K562 (cell line): ENCODE measurements at regions not wholly inside any gene's neighbourhood (a gene's known extent, or its start where the extent isn't known, plus 50 kb on each side); places are given as distances from the start of the nearest gene placed in this dataset.

ENCODE experiments used
- ATAC-seq: fragments of 200-7000 bp; cut with Tn5 transposase; 3 replicates; pipeline ENCODE4 v1.9.1; 2020; ENCODE audit warnings: moderate library complexity
- BruUV-seq: library from RNA; stranded (reverse); fragments of 400-500 nt; replicated peaks from 2 replicates; lab custom pipeline; 2021; lab: Mats Ljungman, UMichigan
- CTCF ChIA-PET: fragments of 300-600 bp; formaldehyde crosslinking; extraction: SDS; loops from one replicate; lab custom pipeline; 2021; ENCODE audit warnings: low intra/inter-chr PET ratio; lab: Yijun Ruan, JAX
- POLR2A ChIA-PET: fragments of 300-600, 350-650 bp; sonication (Branson Sonifier 250); formaldehyde crosslinking; extraction: SDS; loops from one replicate; lab custom pipeline; 2021; ENCODE audit warnings: antibody characterized with exemption, inconsistent platforms; lab: Yijun Ruan, JAX
- DNase-seq, 4 experiments: peaks; one replicate each; pipeline versions ENCODE4 v3.0.0 to v3.0.0-alpha.2; 2011 to 2018; ENCODE audit warnings: low spot score in 3 of 4, mixed read lengths in 3 of 4; ENCODE audit errors: extremely low read depth in 1 of 4
- FAIRE-seq: peaks from 2 replicates; lab custom pipeline; 2011; peaks lifted over from hg19 to GRCh38; lab: Jason Lieb, UNC
- H2AFZ ChIP-seq: 2 replicates; pipeline ENCODE4 v1.6.0; 2011; ENCODE audit warnings: low read depth, low read length, control low read depth, inconsistent platforms
- H3K27ac ChIP-seq: fragments of 200-600 bp; 3 replicates; pipeline ENCODE4 v1.8.0; 2011; ENCODE audit warnings: low read depth, mild to moderate bottlenecking, control low read depth, inconsistent platforms, low read length, moderate library complexity, mixed read lengths; ENCODE audit errors: extremely low read depth
- H3K27me3 ChIP-seq, 2 experiments: fragments of 300-600 bp in 1 of 2; 2 replicates in 1 of 2; 3 replicates in 1 of 2; pipeline versions ENCODE4 v1.6.0 to v1.8.0; 2011; ENCODE audit warnings: inconsistent platforms in 2 of 2, low read length in 2 of 2, mild to moderate bottlenecking in 1 of 2, mixed read lengths in 1 of 2, moderate library complexity in 1 of 2; ENCODE audit not compliant: control insufficient read depth in 2 of 2, insufficient read depth in 2 of 2
- H3K36me3 ChIP-seq: fragments of 300-600 bp; 3 replicates; pipeline ENCODE4 v1.8.0; 2011; ENCODE audit warnings: mild to moderate bottlenecking, low read length, inconsistent platforms; ENCODE audit not compliant: control insufficient read depth, insufficient read depth
- H3K4me1 ChIP-seq, 2 experiments: fragments of 200-600 bp in 1 of 2; replicated peaks in 1 of 2; 2 replicates in 1 of 2; 3 replicates in 1 of 2; pipeline versions ENCODE4 v1.5.1 to v1.8.0; 2011; ENCODE audit warnings: inconsistent platforms in 2 of 2, low read length in 2 of 2, mild to moderate bottlenecking in 1 of 2, mixed read lengths in 1 of 2, moderate library complexity in 1 of 2; ENCODE audit not compliant: control insufficient read depth in 2 of 2, insufficient read depth in 2 of 2
- H3K4me2 ChIP-seq: 2 replicates; pipeline ENCODE4 v1.6.1; 2011; ENCODE audit warnings: low read length, control low read depth, inconsistent platforms, mixed read lengths; ENCODE audit not compliant: insufficient read depth
- H3K4me3 ChIP-seq: fragments of 200-600 bp; sonication (generic), shearing (Covaris generic); 2 replicates; pipeline ENCODE4 v1.5.1; 2016; ENCODE audit warnings: control low read depth, inconsistent platforms
- H3K79me2 ChIP-seq: fragments of 200-600 bp; 3 replicates; pipeline ENCODE4 v1.8.0; 2011; ENCODE audit warnings: low read length, inconsistent platforms; ENCODE audit not compliant: control insufficient read depth, insufficient read depth
- H3K9ac ChIP-seq, 2 experiments: 2 replicates each; pipeline versions ENCODE4 v1.6.0 to v1.6.1; 2011; ENCODE audit warnings: low read depth in 2 of 2, low read length in 2 of 2, control low read depth in 1 of 2, inconsistent platforms in 1 of 2, mild to moderate bottlenecking in 1 of 2, mixed read lengths in 1 of 2; ENCODE audit not compliant: insufficient read depth in 1 of 2
- H3K9me1 ChIP-seq: one replicate; pipeline ENCODE4 v1.6.0; 2011; ENCODE audit warnings: inconsistent platforms, mild to moderate bottlenecking, low read length, moderate library complexity; ENCODE audit not compliant: control insufficient read depth, insufficient read depth
- H3K9me3 ChIP-seq: replicated peaks from 2 replicates; pipeline ENCODE4 v1.5.1; 2011; ENCODE audit warnings: low read depth, low read length, inconsistent platforms; ENCODE audit not compliant: control insufficient read depth, insufficient read depth
- H4K20me1 ChIP-seq: replicated peaks from 2 replicates; pipeline ENCODE4 v1.6.1; 2011; ENCODE audit warnings: low read length, inconsistent platforms, mixed read lengths; ENCODE audit not compliant: control insufficient read depth, insufficient read depth
- CC2D1A ChIP-seq: fragments of 450-650 bp; IDR thresholded peaks from 2 replicates; pipeline ENCODE4 v1.6.1; 2017; ENCODE audit warnings: mild to moderate bottlenecking
- CGGBP1 ChIP-seq: fragments of 250-450 bp; sonication (Bioruptor Pico); IDR thresholded peaks from 2 replicates; pipeline ENCODE4 v1.9.0; 2021; ENCODE audit warnings: mild to moderate bottlenecking
- HDAC2 ChIP-seq: fragments of 450-650 bp; IDR thresholded peaks from 2 replicates; pipeline ENCODE4 v1.6.1; 2016; ENCODE audit warnings: mild to moderate bottlenecking
- KAT2B ChIP-seq: IDR thresholded peaks from one replicate; pipeline ENCODE4 v1.6.1; 2012; ENCODE audit warnings: low read depth, mild to moderate bottlenecking, control low read depth, inconsistent platforms, low read length, moderate library complexity
- NFATC3 ChIP-seq: fragments of 450-650 bp; IDR thresholded peaks from 2 replicates; pipeline ENCODE4 v1.6.1; 2017; ENCODE audit warnings: mild to moderate bottlenecking
- NFYB ChIP-seq: IDR thresholded peaks from 2 replicates; pipeline ENCODE4 v1.6.1; 2011; ENCODE audit warnings: mild to moderate bottlenecking, moderate library complexity; ENCODE audit not compliant: insufficient read length; ENCODE audit errors: extremely low read depth
- POLR2A ChIP-seq: fragments of 450-650 bp; conservative IDR thresholded peaks from 2 replicates; pipeline ENCODE4 v1.6.1; 2016
- POLR2B ChIP-seq: fragments of 450-650 bp; IDR thresholded peaks from 2 replicates; pipeline ENCODE4 v1.6.1; 2018; ENCODE audit warnings: low read depth; ENCODE audit not compliant: partially characterized antibody
- REST ChIP-seq, 2 experiments: fragments of 450-650 bp; formaldehyde crosslinking in 1 of 2; IDR thresholded peaks; 2 replicates each; pipeline versions ENCODE4 v1.4.0 to v1.6.1; 2014 to 2020; ENCODE audit warnings: mild to moderate bottlenecking in 2 of 2, borderline replicate concordance in 1 of 2, low read depth in 1 of 2
- SMARCE1 ChIP-seq: fragments of 450-650 bp; IDR thresholded peaks from 2 replicates; pipeline ENCODE4 v1.7.1; 2016; ENCODE audit warnings: mild to moderate bottlenecking
- TCF15 ChIP-seq: fragments of 250-450 bp; sonication (Bioruptor Pico); IDR thresholded peaks from 2 replicates; pipeline ENCODE4 v1.8.0; 2022; ENCODE audit warnings: moderate library complexity, mild to moderate bottlenecking, inconsistent platforms
- TGIF2 ChIP-seq: sonication (generic); formaldehyde crosslinking; IDR thresholded peaks from 2 replicates; pipeline ENCODE4 v1.8.1; 2022; ENCODE audit warnings: mild to moderate bottlenecking, missing genetic modification reagents, moderate library complexity
- THRA ChIP-seq: fragments of 450-650 bp; IDR thresholded peaks from 2 replicates; pipeline ENCODE4 v1.6.1; 2017; ENCODE audit warnings: mild to moderate bottlenecking, moderate library complexity
- ZNF274 ChIP-seq: IDR thresholded peaks from 2 replicates; pipeline ENCODE4 v1.6.1; 2011; ENCODE audit warnings: low read depth, mild to moderate bottlenecking, low read length, moderate library complexity, borderline replicate concordance
- ZNF668 ChIP-seq: fragments of 250-450 bp; sonication (Bioruptor Pico); IDR thresholded peaks from 2 replicates; pipeline ENCODE4 v1.8.0; 2022; ENCODE audit warnings: mild to moderate bottlenecking, inconsistent platforms
- in situ Hi-C: fragments of 300-500 bp; cut with MboI; formaldehyde crosslinking; loops from 4 replicates; pipeline ENCODE4 v1.15.0; 2018; ENCODE audit warnings: inconsistent platforms, mixed read lengths
- intact Hi-C: fragments of 100-400 bp; cut with micrococcal nuclease; formaldehyde crosslinking; loops from 2 replicates; pipeline ENCODE4 v1.14.2; 2022

GRCh38 chr12:87775784-87776183 lies 253.4 kb downstream of the C12orf50 start:
- Histone ChIP-seq H3K4me1 (no peaks in the 10 kb centered on the region), H3K27ac (no peak overlapping the region), H3K27me3 (no peaks in the 10 kb centered on the region), H3K9me3 (no peaks in the 10 kb centered on the region), H3K4me2 (no peak overlapping the region), H3K9ac (no peak overlapping the region), H2AFZ (no peak overlapping the region), H3K9me1 (no peaks in the 10 kb centered on the region), H4K20me1 (no peaks in the 10 kb centered on the region), H3K4me3 (no peak overlapping the region), H3K79me2 (no peaks in the 10 kb centered on the region), H3K36me3 (no peaks in the 10 kb centered on the region)
- in situ Hi-C loops (no loop called here), intact Hi-C loops (no loop called here)
- no TSS peak for BruUV-seq
- ChIA-PET CTCF (no interaction called here), POLR2A (no interaction called here)
- DNase-seq (no peak), ATAC-seq (no peak), FAIRE-seq (no peak)
- TF ChIP-seq POLR2A (no peak), CC2D1A (no peak), KAT2B (no peak), TCF15 (CRISPR knock-in tag) (no peak), POLR2B (no peak), NFATC3 (no peak), NFYB (no peak), REST (IDR thresholded peaks at IDR 0.05; ENCODE audit: borderline replicate concordance) (no peak), REST (CRISPR knock-in tag; IDR thresholded peaks at IDR 0.05; ENCODE audit: low read depth) (no peak), HDAC2 (no peak), THRA (no peak), SMARCE1 (no peak), ZNF668 (CRISPR knock-in tag) (no peak), TGIF2 (CRISPR knock-in tag) (no peak), ZNF274 (no peak), CGGBP1 (CRISPR knock-in tag) (no peak)
